ENCODE measurements at regions not wholly inside any gene's neighbourhood (a gene's known extent, or its start where the extent isn't known, plus 50 kb on each side); places are given as distances from the start of the nearest gene placed in this dataset.

- no peak for TF ChIP-seq POLR2AphosphoS5 (IDR thresholded peaks at IDR 0.05; ENCODE audit: low read depth)
- TF ChIP-seq EZH2phosphoT487 (IDR thresholded peaks at IDR 0.05; ENCODE audit: unreplicated experiment) = no peak
- no peak for TF ChIP-seq ZNF331 (CRISPR knock-in tag; IDR thresholded peaks at IDR 0.05; ENCODE audit: low read depth)
- no peak for TF ChIP-seq NANOG (IDR thresholded peaks at IDR 0.05; ENCODE audit: borderline replicate concordance)
Measured at GRCh38 chr7:46775020-46775419, 806.9 kb downstream of the TNS3 start (continued).

- Mint-ChIP-seq H3K4me3 (no peak overlapping the region), H3K4me1 (peaks cover 10% of the 10 kb centered on the region), H3K9me3 (no peaks in the 10 kb centered on the region), H3K27ac (no peak overlapping the region), H3K36me3 (ENCODE audit: low read depth) (no peaks in the 10 kb centered on the region), H3K27me3 (ENCODE audit: insufficient read depth, low read depth, poor library complexity) (no peaks in the 10 kb centered on the region)
- no peak for ATAC-seq
- DNase-seq (ENCODE audit: low spot score) = no peak
- no peaks in the 10 kb centered on the region for H3K27me3 ChIP-seq (ENCODE audit: insufficient read depth)
- H3K27ac ChIP-seq (ENCODE audit: low read depth) = no peak overlapping the region
- H3K4me3 ChIP-seq = no peak overlapping the region
- no peak for TF ChIP-seq ZNF114 (CRISPR knock-in tag; IDR thresholded peaks at IDR 0.05)
- no peak for TF ChIP-seq EZH2 (IDR thresholded peaks at IDR 0.05; ENCODE audit: low read depth, unreplicated experiment)
- no peak for TF ChIP-seq CTCF (conservative IDR thresholded peaks at IDR 0.05; ENCODE audit: low read depth in 2 of 2)
- TF ChIP-seq JUNB (IDR thresholded peaks at IDR 0.05; ENCODE audit: unreplicated experiment) = no peak
- TF ChIP-seq POLR2AphosphoS5 (IDR thresholded peaks at IDR 0.05; ENCODE audit: low read depth) = no peak
- no peak for TF ChIP-seq ZNF462 (CRISPR knock-in tag; IDR thresholded peaks at IDR 0.05)
- no peak for TF ChIP-seq ETS1 (IDR thresholded peaks at IDR 0.05)
- no peak for TF ChIP-seq REST (IDR thresholded peaks at IDR 0.05; ENCODE audit: unreplicated experiment)
- H3F3A ChIP-seq (replicated peaks; ENCODE audit: low read depth) = no peaks in the 10 kb centered on the region
- peaks cover 13% of the 10 kb centered on the region for H3K4me1 ChIP-seq (ENCODE audit: insufficient read depth)
- no peaks in the 10 kb centered on the region for H3K79me2 ChIP-seq (replicated peaks; ENCODE audit: insufficient read depth)
- peaks cover 6% of the 10 kb centered on the region; the same call in 1 of the 2 replicates for H3K9me2 ChIP-seq (ENCODE audit: insufficient read depth)
- no peaks in the 10 kb centered on the region for H3K36me3 ChIP-seq (ENCODE audit: insufficient read depth)
- no peaks in the 10 kb centered on the region for H4K20me1 ChIP-seq (replicated peaks; ENCODE audit: insufficient read depth)
- H2AFZ ChIP-seq = no peak overlapping the region
- H3K4me2 ChIP-seq = no peak overlapping the region
Measured at GRCh38 chr7:46774515-46774914, 807.4 kb downstream of the TNS3 start.
